ENCODE measurements at regions not wholly inside any gene's neighbourhood (a gene's known extent, or its start where the extent isn't known, plus 50 kb on each side); places are given as distances from the start of the nearest gene placed in this dataset.

DNA sequence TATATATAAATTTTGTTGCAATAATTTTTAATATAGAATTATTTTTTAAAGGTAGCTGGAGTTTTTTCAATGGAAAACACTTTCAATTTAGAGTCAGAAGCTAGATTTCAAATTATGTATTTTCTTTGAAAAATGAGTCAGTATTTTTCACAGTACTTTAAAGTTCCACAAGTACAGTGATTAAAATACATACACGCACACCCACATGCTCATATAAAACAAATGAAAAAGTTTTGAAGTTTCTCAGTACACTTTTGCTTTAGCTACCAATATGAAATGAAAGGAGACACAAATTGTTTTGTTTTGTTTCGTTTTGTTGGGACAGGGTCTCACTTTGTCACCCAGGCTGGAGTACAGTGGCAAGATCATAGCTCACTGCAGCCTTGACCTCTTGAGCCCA is 98.6 kb downstream of the CYB561 start:
- DNase-seq (ENCODE audit: low read depth in 1 of 2, low spot score in 1 of 2) = no peak
- POLR2A ChIA-PET = no interaction called here

DNA sequence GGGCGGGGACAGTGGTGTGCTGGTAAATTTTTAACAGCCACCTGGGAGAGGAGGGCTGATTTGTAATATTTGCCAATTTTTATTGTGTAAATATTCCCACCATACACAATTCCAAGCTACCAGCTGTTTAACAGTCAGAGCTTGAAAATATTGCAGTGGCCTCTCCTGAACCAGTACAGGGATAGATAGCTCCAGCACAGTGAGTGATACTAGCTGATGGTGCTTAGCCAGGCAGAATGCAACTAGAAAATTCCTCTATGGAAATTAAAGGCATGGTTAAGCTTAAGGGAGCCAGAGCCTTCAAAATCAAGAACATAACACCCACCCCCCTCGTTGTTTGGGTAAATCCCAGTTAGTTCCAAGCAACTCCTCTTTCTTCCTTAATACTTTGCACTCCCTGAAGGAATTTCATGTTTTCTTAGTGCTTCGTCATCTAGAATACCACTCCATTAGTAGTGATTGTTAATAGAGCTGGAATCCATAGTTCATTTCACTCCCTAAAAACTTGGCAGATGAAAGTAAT is 96.6 kb downstream of the CYB561 start:
- CTCF ChIA-PET = interaction anchor here (1.2 to 1.8 kb wide), 3 partner anchors 9 to 677 kb away, joined by 3 to 4 read pairs (median 3); no protein-coding TSS in a partner anchor
- H3K4me2 ChIP-seq = peak overlapping the region; percentile 8; the same call in 1 of the 3 replicates
- TF ChIP-seq MAFK (IDR thresholded peaks at IDR 0.05; ENCODE audit: partially characterized antibody) (no peak), MAZ (IDR thresholded peaks at IDR 0.05; ENCODE audit: borderline replicate concordance, low read depth, low read length) (no peak), RAD21 (conservative IDR thresholded peaks at IDR 0.05 in 1 of 2, IDR thresholded peaks at IDR 0.05 in 1 of 2) (no peak)
- WGBS (ENCODE audit: missing lambda C conversion rate) = 74% methylated on average over 3 of the region's 3 CpGs
- no peak overlapping the region for H3K4me3 ChIP-seq
- no peak for ATAC-seq
- no peak for DNase-seq (ENCODE audit: low read depth in 1 of 2, low spot score in 1 of 2)
- H3K27ac ChIP-seq = no peak overlapping the region
- no peaks in the 10 kb centered on the region for H3K9me3 ChIP-seq
- peaks cover 17% of the 10 kb centered on the region; the same call in 2 of the 3 replicates for H3K4me1 ChIP-seq
- POLR2A ChIA-PET = no interaction called here
- peak; percentile 7 for FAIRE-seq

More for the DNA sequence above, 98.6 kb downstream of the CYB561 start:
- no peak overlapping the region for H3K4me3 ChIP-seq
- CTCF ChIA-PET = interaction anchor here (0.9 to 1.3 kb wide), 3 partner anchors 8 to 676 kb away, joined by 3 read pairs; no protein-coding TSS in a partner anchor
- ATAC-seq = no peak
- 80% methylated on average over 2 of the region's 2 CpGs for WGBS (ENCODE audit: missing lambda C conversion rate)
- TF ChIP-seq FOSB (CRISPR knock-in tag; IDR thresholded peaks at IDR 0.05) = no peak
- no peak for TF ChIP-seq ZNF302 (CRISPR knock-in tag; IDR thresholded peaks at IDR 0.05)
- no peak for TF ChIP-seq HOXA7 (CRISPR knock-in tag; IDR thresholded peaks at IDR 0.05)
- TF ChIP-seq BHLHE40 (IDR thresholded peaks at IDR 0.05; ENCODE audit: low read depth, low read length) = no peak
- no peak for TF ChIP-seq ZFP36 (IDR thresholded peaks at IDR 0.05; ENCODE audit: borderline replicate concordance, partially characterized antibody)
- TF ChIP-seq JUN (IDR thresholded peaks at IDR 0.05) = no peak
- TF ChIP-seq CBX2 (IDR thresholded peaks at IDR 0.05; ENCODE audit: borderline replicate concordance, low read depth) = no peak
- no peak for TF ChIP-seq POLR2AphosphoS2 (conservative IDR thresholded peaks at IDR 0.05; ENCODE audit: low read length)
- TF ChIP-seq NPAS2 (CRISPR knock-in tag; IDR thresholded peaks at IDR 0.05; ENCODE audit: borderline replicate concordance) = no peak
- no peak for TF ChIP-seq FOXS1 (CRISPR knock-in tag; IDR thresholded peaks at IDR 0.05)
- no peak for TF ChIP-seq CBX8 (IDR thresholded peaks at IDR 0.05)
- TF ChIP-seq PHF8 (IDR thresholded peaks at IDR 0.05; ENCODE audit: borderline replicate concordance, low read depth) = no peak
- H3K4me2 ChIP-seq = no peak overlapping the region
- no peak overlapping the region for H3K27ac ChIP-seq
- no peaks in the 10 kb centered on the region for H3K9me3 ChIP-seq
- H3K4me1 ChIP-seq = peaks cover 17% of the 10 kb centered on the region; the same call in 2 of the 3 replicates
- FAIRE-seq = no peak

DNA sequence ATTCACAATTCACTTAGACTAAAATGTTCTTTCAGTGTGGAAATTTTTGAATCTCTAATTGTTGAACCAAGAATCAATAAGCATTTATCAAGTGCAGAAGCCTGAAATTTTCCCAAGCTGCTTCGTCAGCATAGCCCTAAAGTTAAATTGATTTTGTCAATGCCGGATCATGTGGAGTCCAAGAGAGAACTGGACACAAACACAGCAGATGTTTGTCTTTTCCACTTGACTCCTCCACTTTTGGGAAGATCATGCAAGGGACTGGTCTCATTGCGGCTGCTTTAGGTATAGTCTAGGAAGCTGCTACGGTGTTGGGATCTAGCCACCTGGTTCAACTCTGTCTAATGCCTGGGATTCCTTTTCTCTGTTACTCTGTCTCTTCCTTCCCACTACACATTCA is 95.7 kb downstream of the CYB561 start:
- Histone ChIP-seq H3K4me3 (no peak overlapping the region), H3K27ac (no peak overlapping the region), H3K4me1 (peaks cover 14% of the 10 kb centered on the region; the same call in 2 of the 3 replicates), H3K4me2 (no peak overlapping the region), H3K9me3 (no peaks in the 10 kb centered on the region)
- POLR2A ChIA-PET = no interaction called here
- FAIRE-seq = no peak
- ATAC-seq = no peak
- DNase-seq (ENCODE audit: low read depth in 1 of 2, low spot score in 1 of 2) = no peak
- 95% methylated on average over 4 of the region's 4 CpGs for WGBS (ENCODE audit: missing lambda C conversion rate)
- TF ChIP-seq, protein P1, sequence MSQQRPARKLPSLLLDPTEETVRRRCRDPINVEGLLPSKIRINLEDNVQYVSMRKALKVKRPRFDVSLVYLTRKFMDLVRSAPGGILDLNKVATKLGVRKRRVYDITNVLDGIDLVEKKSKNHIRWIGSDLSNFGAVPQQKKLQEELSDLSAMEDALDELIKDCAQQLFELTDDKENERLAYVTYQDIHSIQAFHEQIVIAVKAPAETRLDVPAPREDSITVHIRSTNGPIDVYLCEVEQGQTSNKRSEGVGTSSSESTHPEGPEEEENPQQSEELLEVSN (IDR thresholded peaks at IDR 0.05; ENCODE audit: borderline replicate concordance, low read depth) = no peak
- TF ChIP-seq CHD2 (IDR thresholded peaks at IDR 0.05; ENCODE audit: low read length, partially characterized antibody) (no peak), MAZ (IDR thresholded peaks at IDR 0.05; ENCODE audit: borderline replicate concordance, low read depth, low read length) (no peak), ESRRA (IDR thresholded peaks at IDR 0.05; ENCODE audit: borderline replicate concordance, low read length) (no peak), BHLHE40 (IDR thresholded peaks at IDR 0.05; ENCODE audit: low read depth, low read length) (no peak), NFE2L2 (conservative IDR thresholded peaks at IDR 0.05; ENCODE audit: low read length) (no peak), HEYL (CRISPR knock-in tag; IDR thresholded peaks at IDR 0.05) (no peak)
- CTCF ChIA-PET = interaction anchor here (1.2 kb wide), 1 partner anchor 69 kb away, joined by 3 read pairs; no protein-coding TSS in a partner anchor

DNA sequence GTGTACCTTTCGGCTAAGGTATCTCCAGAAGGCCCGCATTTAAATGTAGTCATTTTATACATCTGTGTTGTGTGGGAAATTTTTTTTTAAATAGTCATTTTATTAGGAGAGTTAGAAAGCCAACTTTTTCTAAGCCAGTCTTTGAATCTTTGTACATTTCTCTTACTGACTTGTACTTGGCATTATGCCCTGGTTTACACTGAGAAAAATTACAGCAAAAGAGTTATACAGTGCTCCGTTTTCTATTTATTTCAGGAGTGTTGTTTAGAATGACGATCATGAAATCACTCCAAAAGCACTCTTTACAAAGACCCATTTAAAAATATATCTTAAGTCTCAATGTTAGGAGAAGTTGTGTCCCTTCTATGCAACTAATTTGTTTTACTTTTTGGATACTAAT is 91.8 kb downstream of the CYB561 start:
- ATAC-seq = no peak
- TF ChIP-seq NR3C1 (IDR thresholded peaks at IDR 0.05) (no peak), CEBPB (IDR thresholded peaks at IDR 0.05) (no peak), MAX (IDR thresholded peaks at IDR 0.05) (no peak), HES2 (IDR thresholded peaks at IDR 0.05) (no peak), NFE2L2 (conservative IDR thresholded peaks at IDR 0.05; ENCODE audit: low read length) (no peak)
- Histone ChIP-seq H3K4me3 (no peak overlapping the region), H3K9me3 (no peaks in the 10 kb centered on the region), H3K27ac (no peak overlapping the region), H3K4me1 (peaks cover 4% of the 10 kb centered on the region; the same call in 2 of the 3 replicates), H3K4me2 (no peak overlapping the region)
- POLR2A ChIA-PET = no interaction called here
- no peak for FAIRE-seq
- no peak for DNase-seq (ENCODE audit: low read depth in 1 of 2, low spot score in 1 of 2)
- 93% methylated on average over 4 of the region's 4 CpGs for WGBS (ENCODE audit: missing lambda C conversion rate)
- CTCF ChIA-PET = interaction anchor here (0.7 to 1.4 kb wide), 4 partner anchors 12 to 781 kb away, joined by 3 to 4 read pairs (median 4); no protein-coding TSS in a partner anchor

Measured in A549 (cell line).